HG02943 (cell line): ENCODE measurements at regions not wholly inside any gene's neighbourhood (a gene's known extent, or its start where the extent isn't known, plus 50 kb on each side); places are given as distances from the start of the nearest gene placed in this dataset.
"Not testable (repeated sequence)": the region's sequence is repeated elsewhere in the genome, so short reads cannot be mapped to it uniquely, and the experiment has no call there.

Source experiments
- ATAC-seq: cut with Tn5 transposase; IDR thresholded peaks from one replicate; pipeline ENCODE4 v1.9.1; 2021; ENCODE audit warnings: mild to moderate bottlenecking, low read depth, moderate library complexity; ENCODE audit not compliant: unreplicated experiment

- ATAC-seq: no peak
Observed at GRCh38 chr2:125185691-125186270, 1160.7 kb downstream of the CNTNAP5 start.

GRCh38 chr2:125207431-125207830, 1182.3 kb downstream of the CNTNAP5 start:
- no peak for ATAC-seq

- no peak for ATAC-seq
Observed at GRCh38 chr2:125216321-125216720, 1191.2 kb downstream of the CNTNAP5 start.

GRCh38 chr2:125224188-125224587, 1199.1 kb downstream of the CNTNAP5 start:
- no peak for ATAC-seq

GRCh38 chr2:125224830-125225229, 1199.7 kb downstream of the CNTNAP5 start:
- no peak for ATAC-seq

GRCh38 chr2:125227843-125228392, 1202.8 kb downstream of the CNTNAP5 start:
- no peak for ATAC-seq

- no peak for ATAC-seq
Observed at GRCh38 chr2:125240870-125241269, 1215.8 kb downstream of the CNTNAP5 start.

GRCh38 chr2:125243074-125243473, 1218.0 kb downstream of the CNTNAP5 start:
- ATAC-seq: no peak

GRCh38 chr2:125254010-125254409, 1228.9 kb downstream of the CNTNAP5 start:
- ATAC-seq: no peak

GRCh38 chr2:125259451-125259850, 1234.4 kb downstream of the CNTNAP5 start:
- no peak for ATAC-seq

- ATAC-seq: not testable (repeated sequence)
Observed at GRCh38 chr2:125260366-125260930, 1235.4 kb downstream of the CNTNAP5 start.

- no peak for ATAC-seq
Observed at GRCh38 chr2:125264453-125264852, 1239.4 kb downstream of the CNTNAP5 start.

GRCh38 chr2:125267683-125268082, 1242.6 kb downstream of the CNTNAP5 start:
- ATAC-seq: no peak

GRCh38 chr2:125272651-125273050, 1247.6 kb downstream of the CNTNAP5 start:
- ATAC-seq: no peak

GRCh38 chr2:125274718-125275117, 1249.6 kb downstream of the CNTNAP5 start:
- no peak for ATAC-seq

- no peak for ATAC-seq
Observed at GRCh38 chr2:125280265-125280664, 1255.2 kb downstream of the CNTNAP5 start.

GRCh38 chr2:125281242-125281641, 1256.2 kb downstream of the CNTNAP5 start:
- ATAC-seq: no peak

- ATAC-seq: no peak
Observed at GRCh38 chr2:125296742-125297141, 1271.7 kb downstream of the CNTNAP5 start.

- no peak for ATAC-seq
Observed at GRCh38 chr2:125310657-125311364, 1285.7 kb downstream of the CNTNAP5 start.

GRCh38 chr2:125312342-125312741, 1287.3 kb downstream of the CNTNAP5 start:
- ATAC-seq: no peak

GRCh38 chr2:125313806-125314205, 1288.7 kb downstream of the CNTNAP5 start:
- no peak for ATAC-seq

GRCh38 chr2:125318740-125319139, 1293.7 kb downstream of the CNTNAP5 start:
- ATAC-seq: no peak
